HG02759 (cell line): ENCODE measurements at regions not wholly inside any gene's neighbourhood (a gene's known extent, or its start where the extent isn't known, plus 50 kb on each side); places are given as distances from the start of the nearest gene placed in this dataset.
"Not testable (repeated sequence)": the region's sequence is repeated elsewhere in the genome, so short reads cannot be mapped to it uniquely, and the experiment has no call there.

Source experiments
- ATAC-seq: cut with Tn5 transposase; IDR thresholded peaks from one replicate; pipeline ENCODE4 v1.9.1; 2021; ENCODE audit warnings: mild to moderate bottlenecking, moderate library complexity; ENCODE audit not compliant: unreplicated experiment

GRCh38 chr7:119223930-119224329, 999.4 kb downstream of the ANKRD7 start:
- no peak for ATAC-seq

- no peak for ATAC-seq
Measured at GRCh38 chr7:119228482-119228881, 1004.0 kb downstream of the ANKRD7 start.

- ATAC-seq = no peak
Measured at GRCh38 chr7:119232091-119232490, 1007.6 kb downstream of the ANKRD7 start.

- ATAC-seq = no peak
Measured at GRCh38 chr7:119233015-119233414, 1008.5 kb downstream of the ANKRD7 start.

- ATAC-seq = no peak
Measured at GRCh38 chr7:119252962-119253361, 1020.0 kb upstream of the KCND2 start.

- no peak for ATAC-seq
Measured at GRCh38 chr7:119254742-119255141, 1018.2 kb upstream of the KCND2 start.

GRCh38 chr7:119256001-119256400, 1017.0 kb upstream of the KCND2 start:
- ATAC-seq = no peak

- ATAC-seq = no peak
Measured at GRCh38 chr7:119256446-119257131, 1016.4 kb upstream of the KCND2 start.

GRCh38 chr7:119266790-119267189, 1006.2 kb upstream of the KCND2 start:
- ATAC-seq = not testable (repeated sequence)

- peak; percentile 98 for ATAC-seq
Measured at GRCh38 chr7:119270045-119270464, 1002.9 kb upstream of the KCND2 start.

GRCh38 chr7:119270644-119271043, 1002.3 kb upstream of the KCND2 start:
- no peak for ATAC-seq

GRCh38 chr7:119271147-119271779, 1001.7 kb upstream of the KCND2 start:
- no peak for ATAC-seq

GRCh38 chr7:119281181-119281846, 991.7 kb upstream of the KCND2 start:
- no peak for ATAC-seq

- ATAC-seq = no peak
Measured at GRCh38 chr7:119283353-119283752, 989.6 kb upstream of the KCND2 start.

- no peak for ATAC-seq
Measured at GRCh38 chr7:119288416-119288815, 984.6 kb upstream of the KCND2 start.

- ATAC-seq = not testable (repeated sequence)
Measured at GRCh38 chr7:119300341-119300740, 972.6 kb upstream of the KCND2 start.

- ATAC-seq = no peak
Measured at GRCh38 chr7:119320316-119320715, 952.7 kb upstream of the KCND2 start.

GRCh38 chr7:119329715-119330114, 943.3 kb upstream of the KCND2 start:
- no peak for ATAC-seq

- no peak for ATAC-seq
Measured at GRCh38 chr7:119335405-119335804, 937.6 kb upstream of the KCND2 start.

- no peak for ATAC-seq
Measured at GRCh38 chr7:119341822-119342221, 931.2 kb upstream of the KCND2 start.

- no peak for ATAC-seq
Measured at GRCh38 chr7:119343289-119343688, 929.7 kb upstream of the KCND2 start.

- ATAC-seq = no peak
Measured at GRCh38 chr7:119344466-119344865, 928.5 kb upstream of the KCND2 start.
